Keratinocyte (primary cell): ENCODE measurements at regions not wholly inside any gene's neighbourhood (a gene's known extent, or its start where the extent isn't known, plus 50 kb on each side); places are given as distances from the start of the nearest gene placed in this dataset.

Experiments
- CTCF ChIP-seq, 3 experiments: IDR thresholded peaks in 1 of 3; conservative IDR thresholded peaks in 1 of 3; optimal IDR thresholded peaks in 1 of 3; 2 replicates in 2 of 3; 3 replicates in 1 of 3; pipeline versions ENCODE3 to v1.5.1; 2011; ENCODE audit warnings: low read length in 3 of 3, mild to moderate bottlenecking in 3 of 3, moderate library complexity in 2 of 3, control low read depth in 1 of 3, inconsistent platforms in 1 of 3; ENCODE audit not compliant: insufficient read depth in 2 of 3; ENCODE audit errors: extremely low read depth in 1 of 3
- EZH2 ChIP-seq: IDR thresholded peaks from one replicate; pipeline ENCODE4 v1.6.1; 2012; ENCODE audit warnings: inconsistent platforms, mild to moderate bottlenecking, low read length, moderate library complexity

- TF ChIP-seq CTCF (optimal IDR thresholded peaks at IDR 0.05 in 1 of 3, IDR thresholded peaks at IDR 0.05 in 1 of 3, conservative IDR thresholded peaks at IDR 0.05 in 1 of 3; ENCODE audit: extremely low read depth in 1 of 3, insufficient read depth in 2 of 3, low read length in 3 of 3) (no peak), EZH2 (no peak)
Measured at GRCh38 chr13:73610799-73611592, 523.2 kb downstream of the KLF12 start.
